Keratinocyte (primary cell): ENCODE measurements at regions not wholly inside any gene's neighbourhood (a gene's known extent, or its start where the extent isn't known, plus 50 kb on each side); places are given as distances from the start of the nearest gene placed in this dataset.
"Not testable (repeated sequence)": the region's sequence is repeated elsewhere in the genome, so short reads cannot be mapped to it uniquely, and the experiment has no call there.

Source experiments
- CTCF ChIP-seq, 3 experiments: IDR thresholded peaks in 1 of 3; conservative IDR thresholded peaks in 1 of 3; optimal IDR thresholded peaks in 1 of 3; 2 replicates in 2 of 3; 3 replicates in 1 of 3; pipeline versions ENCODE3 to v1.5.1; 2011; ENCODE audit warnings: low read length in 3 of 3, mild to moderate bottlenecking in 3 of 3, moderate library complexity in 2 of 3, control low read depth in 1 of 3, inconsistent platforms in 1 of 3; ENCODE audit not compliant: insufficient read depth in 2 of 3; ENCODE audit errors: extremely low read depth in 1 of 3
- EZH2 ChIP-seq: IDR thresholded peaks from one replicate; pipeline ENCODE4 v1.6.1; 2012; ENCODE audit warnings: inconsistent platforms, mild to moderate bottlenecking, low read length, moderate library complexity

GRCh38 chr2:110329760-110330159 lies 117.4 kb upstream of the MTLN start:
- TF ChIP-seq CTCF (optimal IDR thresholded peaks at IDR 0.05 in 1 of 3, IDR thresholded peaks at IDR 0.05 in 1 of 3, conservative IDR thresholded peaks at IDR 0.05 in 1 of 3; ENCODE audit: extremely low read depth in 1 of 3, insufficient read depth in 2 of 3, low read length in 3 of 3); EZH2: not testable (repeated sequence)
